ENCODE measurements at regions not wholly inside any gene's neighbourhood (a gene's known extent, or its start where the extent isn't known, plus 50 kb on each side); places are given as distances from the start of the nearest gene placed in this dataset.

GRCh38 chr2:17298453-17298852 is 219.8 kb downstream of the RAD51AP2 start:
- TF ChIP-seq POLR2A (IDR thresholded peaks at IDR 0.05) (no peak), CTCF (IDR thresholded peaks at IDR 0.05) (no peak), EP300 (IDR thresholded peaks at IDR 0.05) (no peak), POLR2AphosphoS5 (IDR thresholded peaks at IDR 0.05) (no peak)

Measured in suprapubic skin (tissue), 4 donors.